Stomach (tissue), 8 donors: ENCODE measurements at regions not wholly inside any gene's neighbourhood (a gene's known extent, or its start where the extent isn't known, plus 50 kb on each side); places are given as distances from the start of the nearest gene placed in this dataset.
A peak's percentile ranks its signal among the peaks of the same experiment; 100 is the strongest.

Source experiments
- DNase-seq, 2 donors: peaks; one replicate each; pipeline versions ENCODE4 v3.0.0 to v3.0.0-alpha.2; 2013 to 2019
- H3K27ac ChIP-seq, 5 donors: fragments of 200-600 bp in 4 of 5; sonication (generic) in 4 of 5; one replicate each; pipeline ENCODE4 v1.5.1; 2013 to 2019; ENCODE audit warnings: mild to moderate bottlenecking in 1 of 5, moderate library complexity in 1 of 5
- H3K27me3 ChIP-seq, 3 donors: fragments of 200-600 bp; sonication (generic); one replicate each; pipeline ENCODE4 v1.5.1; 2017 to 2019; ENCODE audit warnings: mixed run types in 1 of 3
- H3K36me3 ChIP-seq, 4 donors: fragments of 200-600 bp; sonication (generic); 1 replicate in 3 of 4; 2 replicates in 1 of 4; pipeline ENCODE4 v1.5.1; 2016 to 2019
- H3K4me1 ChIP-seq, 4 donors: fragments of 200-600 bp; sonication (generic); one replicate each; pipeline ENCODE4 v1.5.1; 2016 to 2019
- H3K4me3 ChIP-seq, 4 donors: fragments of 200-600 bp; sonication (generic) in 3 of 4; one replicate each; pipeline ENCODE4 v1.5.1; 2016 to 2019; ENCODE audit warnings: mild to moderate bottlenecking in 1 of 4
- H3K9me3 ChIP-seq, 4 donors: fragments of 200-600 bp; sonication (generic); one replicate each; pipeline ENCODE4 v1.5.1; 2016 to 2019
- EP300 ChIP-seq: sonication (generic); formaldehyde crosslinking; IDR thresholded peaks from one replicate; pipeline ENCODE4 v1.6.1; 2017; ENCODE audit warnings: antibody characterized with exemption
- POLR2A ChIP-seq, 4 donors: fragments of 450-650 bp; IDR thresholded peaks; one replicate each; pipeline ENCODE4 v1.6.1; 2016; ENCODE audit warnings: antibody characterized with exemption in 4 of 4, control low read depth in 2 of 4, mild to moderate bottlenecking in 1 of 4, moderate library complexity in 1 of 4
- POLR2AphosphoS5 ChIP-seq, 3 donors: sonication (generic); formaldehyde crosslinking; IDR thresholded peaks; one replicate each; pipeline ENCODE4 v1.6.1; 2016; ENCODE audit warnings: antibody characterized with exemption in 3 of 3
- WGBS, 5 donors: extraction: QIAGEN DNeasy Blood & Tissue Kit in 3 of 5; methylation state at CpG; one replicate each; pipeline versions ENCODE4 v1.1.5 to v1.1.7; 2013 to 2018; 5-methylcytosine and 5-hydroxymethylcytosine counted together
- intact Hi-C: fragments of 100-400 bp; cut with DNase I; formaldehyde crosslinking; loops from one replicate; pipeline ENCODE4 v1.15.1; 2023; ENCODE audit warnings: low total_unique reads
- TF ChIP-seq, protein P1 (sequence below), 7 experiments: fragments of 450-650 bp in 4 of 7; fragments of 200-600 bp in 3 of 7; sonication (generic) in 3 of 7; IDR thresholded peaks; one replicate each; pipeline ENCODE4 v1.5.1; 2016 to 2019; ENCODE audit warnings: antibody characterized with exemption in 7 of 7, control low read depth in 2 of 7, mild to moderate bottlenecking in 1 of 7
- donor health status: healthy with polysubstance abuse.
- donor health status: Bipolar disorder and iron deficiency.
- donor health status: healthy.

DNA sequence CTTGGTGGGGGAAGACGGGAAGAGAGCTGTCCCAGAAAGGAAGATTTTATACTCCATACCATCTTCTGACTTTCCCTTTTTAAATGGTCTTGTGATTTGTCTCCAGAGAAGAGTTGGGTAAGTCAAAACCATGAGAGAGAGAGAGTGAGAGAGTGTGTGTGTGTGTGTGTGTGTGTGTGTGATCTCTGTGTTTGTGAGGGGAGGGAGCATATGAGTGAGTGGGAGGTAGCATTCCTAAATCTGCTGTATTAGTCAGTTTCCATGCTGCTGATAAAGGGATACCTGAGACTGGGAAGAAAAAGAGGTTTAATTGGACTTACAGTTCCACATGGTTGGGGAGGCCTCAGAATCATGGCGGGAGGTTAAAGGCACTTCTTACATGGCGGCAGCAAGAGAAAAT lies 102.0 kb upstream of the VANGL1 start:
- H3K27me3 ChIP-seq = no peaks in the 10 kb centered on the region
- 90 to 97% (median 93%) methylated on average over 3 of the region's 3 CpGs for WGBS, 5 donors

DNA sequence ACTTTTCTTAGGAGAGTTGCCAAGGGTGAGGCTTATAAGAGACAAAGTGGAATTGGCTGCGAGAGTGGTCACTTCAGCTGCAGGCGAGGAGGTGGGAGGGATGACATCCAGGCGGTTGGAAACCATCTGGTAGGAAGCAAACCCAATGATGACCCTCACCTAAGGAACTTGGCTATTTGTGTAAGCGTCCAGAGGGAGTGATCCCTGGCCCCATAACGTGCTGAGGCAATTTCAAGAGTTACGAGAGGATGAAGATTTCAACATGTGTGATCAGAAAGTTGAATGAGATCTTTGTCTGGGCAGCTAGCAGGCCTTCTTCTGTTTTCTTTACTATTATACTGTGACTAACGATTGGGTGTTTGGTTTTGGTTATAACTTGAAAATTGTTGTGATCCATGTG lies 102.7 kb upstream of the VANGL1 start:
- Histone ChIP-seq H3K27me3 (no peaks in the 10 kb centered on the region), H3K27ac (no peak overlapping the region), H3K4me3 (no peak overlapping the region), H3K9me3 (peaks cover 0 to 11% (median 6%) of the 10 kb centered on the region in 4 donors), H3K4me1 (no peaks in the 10 kb centered on the region), H3K36me3 (no peaks in the 10 kb centered on the region)
- no peak for TF ChIP-seq EP300
- TF ChIP-seq POLR2AphosphoS5 (IDR thresholded peaks at IDR 0.05) = no peak
- TF ChIP-seq POLR2A (IDR thresholded peaks at IDR 0.05) = no peak
- TF ChIP-seq, protein P1, sequence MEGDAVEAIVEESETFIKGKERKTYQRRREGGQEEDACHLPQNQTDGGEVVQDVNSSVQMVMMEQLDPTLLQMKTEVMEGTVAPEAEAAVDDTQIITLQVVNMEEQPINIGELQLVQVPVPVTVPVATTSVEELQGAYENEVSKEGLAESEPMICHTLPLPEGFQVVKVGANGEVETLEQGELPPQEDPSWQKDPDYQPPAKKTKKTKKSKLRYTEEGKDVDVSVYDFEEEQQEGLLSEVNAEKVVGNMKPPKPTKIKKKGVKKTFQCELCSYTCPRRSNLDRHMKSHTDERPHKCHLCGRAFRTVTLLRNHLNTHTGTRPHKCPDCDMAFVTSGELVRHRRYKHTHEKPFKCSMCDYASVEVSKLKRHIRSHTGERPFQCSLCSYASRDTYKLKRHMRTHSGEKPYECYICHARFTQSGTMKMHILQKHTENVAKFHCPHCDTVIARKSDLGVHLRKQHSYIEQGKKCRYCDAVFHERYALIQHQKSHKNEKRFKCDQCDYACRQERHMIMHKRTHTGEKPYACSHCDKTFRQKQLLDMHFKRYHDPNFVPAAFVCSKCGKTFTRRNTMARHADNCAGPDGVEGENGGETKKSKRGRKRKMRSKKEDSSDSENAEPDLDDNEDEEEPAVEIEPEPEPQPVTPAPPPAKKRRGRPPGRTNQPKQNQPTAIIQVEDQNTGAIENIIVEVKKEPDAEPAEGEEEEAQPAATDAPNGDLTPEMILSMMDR (IDR thresholded peaks at IDR 0.05) = no peak
- intact Hi-C loops = no loop called here
- 71 to 76% (median 72%) methylated on average over 7 of the region's 7 CpGs for WGBS, 5 donors
- DNase-seq = peak in 1 of 2 donors; percentile 32

More for the DNA sequence above, 102.0 kb upstream of the VANGL1 start:
- Histone ChIP-seq H3K27ac (no peak overlapping the region), H3K9me3 (peaks cover 0 to 5% (median 4%) of the 10 kb centered on the region in 4 donors), H3K4me3 (no peak overlapping the region), H3K4me1 (no peaks in the 10 kb centered on the region), H3K36me3 (no peaks in the 10 kb centered on the region)
- no peak for DNase-seq
- intact Hi-C loops = no loop called here
- TF ChIP-seq, protein P1 (IDR thresholded peaks at IDR 0.05) = no peak
- TF ChIP-seq EP300 = no peak
- no peak for TF ChIP-seq POLR2A (IDR thresholded peaks at IDR 0.05)
- TF ChIP-seq POLR2AphosphoS5 (IDR thresholded peaks at IDR 0.05) = no peak

DNA sequence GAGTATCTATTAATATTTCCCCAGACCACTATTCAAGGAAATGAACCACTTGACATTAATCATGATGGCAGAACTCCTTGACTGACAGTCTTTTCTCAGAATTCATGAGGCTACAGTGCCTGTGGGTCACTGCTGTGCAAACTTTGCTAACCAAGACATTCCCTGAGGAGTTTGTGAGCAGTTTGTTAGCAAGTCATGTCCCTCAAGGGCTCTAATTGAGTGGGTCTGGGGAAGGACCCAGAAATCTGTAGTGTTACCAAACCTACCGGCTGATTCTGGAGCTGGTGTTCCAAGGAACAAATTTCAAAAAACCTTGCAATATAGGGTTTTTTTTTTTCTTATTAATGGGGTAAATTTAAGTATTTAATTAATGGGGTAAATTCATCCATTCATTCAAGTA lies 103.2 kb upstream of the VANGL1 start:
- Histone ChIP-seq H3K4me3 (no peak overlapping the region), H3K27me3 (no peaks in the 10 kb centered on the region), H3K27ac (no peak overlapping the region), H3K4me1 (no peaks in the 10 kb centered on the region), H3K36me3 (no peaks in the 10 kb centered on the region), H3K9me3 (peaks cover 0 to 11% (median 6%) of the 10 kb centered on the region in 4 donors)
- no peak for DNase-seq
- intact Hi-C loops = no loop called here
- 88 to 95% (median 92%) methylated on average over 1 of the region's 1 CpG for WGBS, 5 donors
- TF ChIP-seq POLR2AphosphoS5 (IDR thresholded peaks at IDR 0.05) = no peak
- no peak for TF ChIP-seq EP300
- no peak for TF ChIP-seq POLR2A (IDR thresholded peaks at IDR 0.05)
- TF ChIP-seq, protein P1 (IDR thresholded peaks at IDR 0.05) = no peak

DNA sequence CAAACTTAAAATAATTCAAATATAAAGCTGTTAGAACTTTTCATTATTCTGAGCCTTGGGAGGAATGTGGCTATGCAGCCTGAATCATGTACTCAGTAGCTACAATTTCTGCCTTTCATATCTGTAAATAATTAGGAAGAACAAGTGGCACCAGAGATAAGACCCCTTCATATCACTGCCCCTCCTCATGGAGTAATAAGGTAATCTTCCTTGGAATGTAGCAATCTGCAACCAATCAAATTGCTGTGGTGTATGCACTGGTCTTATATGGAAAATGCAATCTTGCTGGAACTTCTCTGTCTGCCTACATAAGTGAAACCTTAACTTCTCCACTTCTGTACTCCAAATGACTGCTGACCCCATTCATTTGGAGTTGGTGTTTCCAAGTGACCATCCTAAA lies 104.4 kb upstream of the VANGL1 start:
- DNase-seq = no peak
- Histone ChIP-seq H3K36me3 (no peaks in the 10 kb centered on the region), H3K27ac (no peak overlapping the region), H3K9me3 (peaks cover 0 to 11% (median 6%) of the 10 kb centered on the region in 4 donors), H3K4me1 (no peaks in the 10 kb centered on the region), H3K27me3 (no peaks in the 10 kb centered on the region), H3K4me3 (no peak overlapping the region)
- intact Hi-C loops = no loop called here
- TF ChIP-seq POLR2A (IDR thresholded peaks at IDR 0.05) = no peak
- no peak for TF ChIP-seq POLR2AphosphoS5 (IDR thresholded peaks at IDR 0.05)
- TF ChIP-seq EP300 = no peak
- TF ChIP-seq, protein P1 (IDR thresholded peaks at IDR 0.05) = no peak
